ENCODE measurements at regions not wholly inside any gene's neighbourhood (a gene's known extent, or its start where the extent isn't known, plus 50 kb on each side); places are given as distances from the start of the nearest gene placed in this dataset.

- TF ChIP-seq ZNF768 (tag by site-specific recombination; IDR thresholded peaks at IDR 0.05) (no peak), ZNF23 (tag by site-specific recombination; IDR thresholded peaks at IDR 0.05; ENCODE audit: borderline replicate concordance) (no peak), ZSCAN16 (tag by site-specific recombination; IDR thresholded peaks at IDR 0.05) (no peak), ZNF529 (tag by site-specific recombination; IDR thresholded peaks at IDR 0.05; ENCODE audit: insufficient replicate concordance) (no peak), ZBTB26 (tag by site-specific recombination; optimal IDR thresholded peaks at IDR 0.05) (no peak), MYNN (tag by site-specific recombination; IDR thresholded peaks at IDR 0.05; ENCODE audit: borderline replicate concordance) (no peak), ZNF555 (tag by site-specific recombination; conservative IDR thresholded peaks at IDR 0.05) (no peak), TSHZ1 (tag by site-specific recombination; IDR thresholded peaks at IDR 0.05; ENCODE audit: borderline replicate concordance) (no peak), ZFHX2 (tag by site-specific recombination; conservative IDR thresholded peaks at IDR 0.05) (no peak), ZNF354C (tag by site-specific recombination; IDR thresholded peaks at IDR 0.05; ENCODE audit: borderline replicate concordance, low read depth) (no peak), ZNF626 (tag by site-specific recombination; IDR thresholded peaks at IDR 0.05) (no peak), ZNF292 (tag by site-specific recombination; IDR thresholded peaks at IDR 0.05; ENCODE audit: borderline replicate concordance, low read depth) (no peak), ZNF830 (tag by site-specific recombination; IDR thresholded peaks at IDR 0.05; ENCODE audit: low read depth) (no peak)
Observed at GRCh38 chr5:98204798-98205197, 568.7 kb upstream of the RGMB start (continued).

GRCh38 chr5:98205691-98206461 lies 567.6 kb upstream of the RGMB start:
- Histone ChIP-seq H3K27ac (ENCODE audit: extremely low read depth, low read depth, low read length) (no peak overlapping the region), H3K9me3 (ENCODE audit: control insufficient read depth, insufficient read depth, low read depth, low read length) (no peaks in the 10 kb centered on the region), H3K36me3 (ENCODE audit: control insufficient read depth in 2 of 2, insufficient read depth in 1 of 2, low read length in 2 of 2) (no peaks in the 10 kb centered on the region), H3K4me1 (ENCODE audit: control insufficient read depth, insufficient read depth, low read length) (no peaks in the 10 kb centered on the region), H3K4me3 (ENCODE audit: low read depth, low read length) (no peak overlapping the region)
- CTCF ChIA-PET, result interaction anchor here (0.6 kb wide), 1 partner anchor 582 kb away, joined by 3 read pairs; no protein-coding TSS in a partner anchor
- POLR2A ChIA-PET, result no interaction called here
- no peak for TF ChIP-seq ZNF561 (tag by site-specific recombination; IDR thresholded peaks at IDR 0.05; ENCODE audit: borderline replicate concordance)
- no peak for TF ChIP-seq ZNF580 (tag by site-specific recombination; IDR thresholded peaks at IDR 0.05)
- no peak for TF ChIP-seq ZNF423 (tag by site-specific recombination; IDR thresholded peaks at IDR 0.05)
- no peak for TF ChIP-seq MYNN (tag by site-specific recombination; IDR thresholded peaks at IDR 0.05; ENCODE audit: borderline replicate concordance)
- TF ChIP-seq ZNF548 (tag by site-specific recombination; IDR thresholded peaks at IDR 0.05), result no peak
- TF ChIP-seq ZNF514 (tag by site-specific recombination; IDR thresholded peaks at IDR 0.05), result no peak
